NCI-H2107 treated with DMSO at 0.1 percent for 48 hours (cell line): ENCODE measurements at regions not wholly inside any gene's neighbourhood (a gene's known extent, or its start where the extent isn't known, plus 50 kb on each side); places are given as distances from the start of the nearest gene placed in this dataset.
"Not testable (repeated sequence)": the region's sequence is repeated elsewhere in the genome, so short reads cannot be mapped to it uniquely, and the experiment has no call there.

Experiments used
- DNase-seq: peaks from one replicate; lab custom pipeline; 2025; ENCODE audit not compliant: unreplicated experiment; lab: John Stamatoyannopoulos, UW

DNA sequence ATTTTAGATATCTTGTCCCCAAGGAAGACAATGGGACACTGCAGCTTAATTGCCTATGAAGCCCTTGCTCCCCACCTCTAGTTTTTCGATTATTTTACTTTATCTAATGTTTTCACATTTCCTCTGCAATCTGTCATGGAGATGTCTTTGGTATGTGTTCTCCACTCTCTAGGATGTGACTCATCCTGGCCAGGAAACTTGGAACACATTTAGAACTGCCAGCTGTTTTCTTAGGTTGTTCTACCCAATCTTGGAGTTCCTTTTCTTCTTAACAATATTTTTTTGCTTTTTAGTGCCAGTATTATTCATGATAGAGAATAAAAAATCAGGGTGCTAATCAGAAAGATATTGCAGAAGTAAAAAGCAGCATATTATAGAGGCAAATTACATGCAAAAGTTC, 101.7 kb upstream of the CLEC14A start:
- no peak for DNase-seq

GRCh38 chr14:38355473-38355872, 99.6 kb upstream of the CLEC14A start:
- DNase-seq: not testable (repeated sequence)

DNA sequence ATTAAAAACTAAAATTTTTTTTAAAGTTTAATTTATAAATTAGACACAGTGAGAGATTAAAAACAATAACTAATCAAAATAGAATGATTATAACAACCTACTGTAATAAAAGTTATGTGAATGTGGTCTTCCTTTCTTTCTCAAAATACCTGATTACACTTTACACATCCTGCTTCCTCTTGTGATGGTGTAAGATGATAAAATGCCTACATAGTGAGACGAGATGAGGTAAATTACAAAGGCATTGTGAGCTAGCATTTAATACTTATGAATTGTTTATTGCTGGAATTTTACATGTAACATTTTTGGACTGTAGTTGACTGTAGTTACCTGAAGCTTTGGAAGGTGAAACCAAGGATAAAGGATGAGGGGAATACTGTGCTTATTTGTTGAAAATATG, 94.2 kb upstream of the CLEC14A start:
- no peak for DNase-seq

DNA sequence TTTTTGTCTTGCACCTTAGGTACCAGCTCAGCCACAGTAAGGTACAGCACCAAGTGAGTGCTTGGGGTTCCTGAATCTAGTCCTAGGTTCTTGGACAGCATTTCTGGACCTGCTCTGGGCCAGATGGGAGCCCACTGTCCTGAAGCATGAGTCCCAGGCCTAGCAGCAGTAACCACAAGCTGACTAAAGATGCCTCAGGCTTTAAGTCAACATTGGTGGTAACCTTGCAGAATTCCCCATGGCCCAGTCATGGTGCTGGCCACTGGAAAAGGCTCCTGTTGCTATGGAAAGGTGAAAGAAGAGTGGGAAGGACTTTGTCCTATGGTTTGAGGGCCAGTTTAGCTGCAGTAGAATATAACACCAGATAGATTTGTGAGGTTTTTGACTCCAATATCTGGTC, 86.9 kb upstream of the CLEC14A start:
- no peak for DNase-seq

DNA sequence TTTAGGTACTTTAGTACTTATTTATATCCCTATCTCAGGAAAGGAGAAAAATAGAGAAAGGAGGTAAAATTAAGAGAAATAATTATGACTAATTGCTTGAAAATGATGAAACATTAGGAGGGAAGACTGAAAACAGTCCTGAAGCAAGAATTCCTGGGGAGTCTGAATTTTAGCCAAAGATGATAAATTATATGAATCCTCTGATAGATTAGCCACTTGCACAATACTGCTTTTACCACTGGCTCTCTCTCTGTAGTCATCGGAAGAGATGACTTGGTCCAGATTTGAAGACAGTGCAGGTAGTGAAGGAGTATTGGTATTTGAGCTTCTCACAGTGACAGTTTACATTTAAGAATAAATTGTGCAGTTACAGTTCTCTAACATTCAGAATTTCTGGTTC, 83.8 kb upstream of the CLEC14A start:
- no peak for DNase-seq

- DNase-seq: no peak
Observed at GRCh38 chr14:38336298-38336697, 80.4 kb upstream of the CLEC14A start.

GRCh38 chr14:38330275-38330674, 74.4 kb upstream of the CLEC14A start:
- no peak for DNase-seq

- DNase-seq: no peak
Observed at GRCh38 chr14:38329246-38329645, 73.4 kb upstream of the CLEC14A start.

DNA sequence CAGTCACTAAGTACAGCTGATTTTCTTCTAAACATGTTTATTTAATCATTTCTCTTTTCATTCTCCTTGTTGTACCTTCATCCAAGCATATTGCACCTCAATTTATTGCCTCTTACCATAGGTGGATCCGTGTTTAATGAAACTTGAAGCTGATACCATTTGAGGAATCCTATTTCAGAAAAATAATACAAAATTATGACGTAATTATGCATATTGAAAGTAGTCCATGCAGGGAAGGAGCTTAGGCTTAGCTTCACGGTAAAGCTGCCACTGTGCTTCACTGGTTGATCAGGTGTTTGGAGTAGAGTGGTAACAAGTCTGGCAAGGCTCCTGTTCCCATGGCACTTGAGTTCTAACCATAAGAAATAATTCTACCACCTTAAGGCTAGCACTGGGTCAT, 61.0 kb upstream of the CLEC14A start:
- DNase-seq: no peak

GRCh38 chr14:38311655-38312054, 55.8 kb upstream of the CLEC14A start:
- no peak for DNase-seq

DNA sequence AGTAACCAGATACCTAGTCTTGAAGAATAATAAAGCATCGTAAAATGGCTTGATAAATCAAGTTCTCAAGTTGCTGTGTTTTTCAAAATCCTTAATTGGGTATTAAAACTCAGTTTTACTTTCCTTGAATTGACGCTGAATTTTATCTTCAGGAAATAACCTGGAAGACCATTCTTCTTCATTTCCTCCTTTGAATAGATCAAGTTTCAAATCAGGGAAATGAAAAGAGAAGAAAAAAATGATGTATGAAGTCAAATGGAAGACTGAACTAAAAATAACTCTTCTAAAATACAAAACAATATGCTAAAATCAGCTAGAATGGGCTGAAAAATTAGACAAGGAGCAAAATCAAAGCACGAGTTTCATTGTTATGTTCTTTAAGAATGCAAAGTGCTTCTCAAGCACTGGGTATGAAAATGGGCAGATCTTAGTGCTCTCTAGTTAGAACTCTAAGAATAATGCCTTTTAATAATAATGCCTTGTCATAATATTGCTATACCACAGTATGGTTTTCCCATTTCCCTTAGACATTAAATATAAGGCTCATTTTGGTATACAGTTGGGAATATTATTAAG, 54.6 kb upstream of the CLEC14A start:
- no peak for DNase-seq

- no peak for DNase-seq
Observed at GRCh38 chr14:38309522-38310277, 53.8 kb upstream of the CLEC14A start.
